Spleen (tissue), 11 donors: ENCODE measurements at regions not wholly inside any gene's neighbourhood (a gene's known extent, or its start where the extent isn't known, plus 50 kb on each side); places are given as distances from the start of the nearest gene placed in this dataset.
"Not testable (repeated sequence)": the region's sequence is repeated elsewhere in the genome, so short reads cannot be mapped to it uniquely, and the experiment has no call there.

Experiments used
- DNase-seq: peaks from one replicate; pipeline ENCODE4 v3.0.0-alpha.2; 2020
- H3K27ac ChIP-seq, 8 donors: fragments of 200-600 bp; sonication (generic) in 7 of 8; 1 replicate in 4 of 8; 2 replicates in 4 of 8; pipeline versions ENCODE4 v1.5.0 to v1.8.0; 2016 to 2021; ENCODE audit warnings: inconsistent platforms in 4 of 8, mild to moderate bottlenecking in 4 of 8, moderate library complexity in 1 of 8
- H3K27me3 ChIP-seq, 7 donors: fragments of 200-600 bp; sonication (generic) in 6 of 7; replicated peaks in 1 of 7; 1 replicate in 4 of 7; 2 replicates in 3 of 7; pipeline versions ENCODE4 v1.5.0 to v1.8.0; 2016 to 2021; ENCODE audit warnings: inconsistent platforms in 3 of 7, mild to moderate bottlenecking in 1 of 7
- H3K36me3 ChIP-seq, 6 donors: fragments of 200-600 bp; sonication (generic) in 5 of 6; 1 replicate in 4 of 6; 2 replicates in 2 of 6; pipeline versions ENCODE4 v1.5.0 to v1.8.0; 2016 to 2021; ENCODE audit warnings: inconsistent platforms in 2 of 6
- H3K4me1 ChIP-seq, 6 donors: fragments of 200-600 bp; sonication (generic) in 5 of 6; 1 replicate in 3 of 6; 2 replicates in 3 of 6; pipeline versions ENCODE4 v1.5.0 to v1.8.0; 2016 to 2021; ENCODE audit warnings: inconsistent platforms in 3 of 6
- H3K4me3 ChIP-seq, 8 donors: fragments of 200-600 bp; sonication (generic) in 7 of 8; 1 replicate in 4 of 8; 2 replicates in 4 of 8; pipeline versions ENCODE4 v1.5.0 to v1.8.0; 2016 to 2021; ENCODE audit warnings: inconsistent platforms in 4 of 8, mild to moderate bottlenecking in 4 of 8, moderate library complexity in 2 of 8
- H3K9me3 ChIP-seq, 8 donors: fragments of 200-600 bp; sonication (generic) in 7 of 8; 1 replicate in 4 of 8; 2 replicates in 4 of 8; pipeline versions ENCODE4 v1.5.0 to v1.8.0; 2016 to 2021; ENCODE audit warnings: inconsistent platforms in 4 of 8
- POLR2A ChIP-seq, 3 donors: fragments of 450-650 bp; IDR thresholded peaks; one replicate each; pipeline ENCODE4 v1.5.1; 2017; ENCODE audit warnings: antibody characterized with exemption in 3 of 3, mild to moderate bottlenecking in 1 of 3
- POLR2AphosphoS5 ChIP-seq, 3 donors: sonication (generic); formaldehyde crosslinking; IDR thresholded peaks; one replicate each; pipeline ENCODE4 v1.5.1; 2017; ENCODE audit warnings: antibody characterized with exemption in 3 of 3
- WGBS, 5 donors: extraction: QIAGEN DNeasy Blood & Tissue Kit in 3 of 5; methylation state at CpG; one replicate each; pipeline versions ENCODE4 v1.1.5 to v1.1.7; 2013 to 2018; 5-methylcytosine and 5-hydroxymethylcytosine counted together
- intact Hi-C: fragments of 100-400 bp; cut with DNase I; formaldehyde crosslinking; loops from one replicate; pipeline ENCODE4 v1.15.0; 2023; ENCODE audit warnings: low total_unique reads
- TF ChIP-seq, protein P1 (sequence below), 11 experiments: fragments of 200-600 bp in 7 of 11; fragments of 450-650 bp in 4 of 11; sonication (generic) in 4 of 11; IDR thresholded peaks in 8 of 11; conservative IDR thresholded peaks in 3 of 11; 1 replicate in 7 of 11; 2 replicates in 4 of 11; pipeline versions ENCODE4 v1.4.0 to v1.8.0; 2016 to 2021; ENCODE audit warnings: antibody characterized with exemption in 11 of 11, inconsistent platforms in 4 of 11, mild to moderate bottlenecking in 1 of 11
- donor health status: healthy with polysubstance abuse.
- donor health status: DM: no; HTN: no; CAD: no; lungs with moderate emphysema.
- donor health status: DM: no; HTN: no; CAD: no.
- donor health status: Bipolar disorder and iron deficiency.
- donor health status: healthy.
- donor health status: DM: no; HTN: no; CAD: no.
- donor health status: DM: yes; HTN: yes; CAD: no.

DNA sequence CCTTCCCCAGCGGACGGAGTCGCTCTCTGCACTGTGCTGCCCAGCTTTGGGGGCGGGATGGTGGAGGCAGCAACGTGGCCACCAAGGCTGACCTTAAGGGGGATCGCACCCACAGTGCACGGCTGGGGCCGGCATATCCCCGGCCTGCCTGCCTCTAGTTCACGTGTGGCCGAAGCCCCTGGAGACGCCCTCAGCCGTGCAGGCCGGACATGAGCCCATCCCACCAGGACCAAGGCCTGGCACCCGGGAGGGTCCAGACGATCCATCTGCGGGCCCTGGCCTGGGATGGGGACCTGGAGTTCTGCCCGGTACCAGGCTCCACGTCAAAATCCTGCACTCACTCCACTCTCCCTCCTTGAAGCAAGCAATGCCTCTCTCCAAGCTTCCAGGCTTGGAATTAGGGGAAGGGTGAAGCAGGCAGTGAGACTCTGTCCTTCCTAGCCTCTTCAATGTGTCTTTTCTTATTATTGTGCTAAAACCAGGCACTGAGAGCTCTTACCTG lies 520.8 kb downstream of the REEP3 start:
- no peaks in the 10 kb centered on the region for H3K9me3 ChIP-seq
- H3K27me3 ChIP-seq = peaks cover 0 to 6% (median 0%) of the 10 kb centered on the region in 7 donors
- 83 to 97% (median 86%) methylated on average over 11 to 19 of the region's 19 CpGs for WGBS, 5 donors
- H3K4me3 ChIP-seq = peak overlapping the region in 2 of 8 donors; percentile 35 to 36
- H3K36me3 ChIP-seq = no peaks in the 10 kb centered on the region
- H3K27ac ChIP-seq = no peak overlapping the region
- intact Hi-C loops = no loop called here
- peaks cover 0 to 26% (median 14%) of the 10 kb centered on the region in 6 donors for H3K4me1 ChIP-seq
- TF ChIP-seq, protein P1, sequence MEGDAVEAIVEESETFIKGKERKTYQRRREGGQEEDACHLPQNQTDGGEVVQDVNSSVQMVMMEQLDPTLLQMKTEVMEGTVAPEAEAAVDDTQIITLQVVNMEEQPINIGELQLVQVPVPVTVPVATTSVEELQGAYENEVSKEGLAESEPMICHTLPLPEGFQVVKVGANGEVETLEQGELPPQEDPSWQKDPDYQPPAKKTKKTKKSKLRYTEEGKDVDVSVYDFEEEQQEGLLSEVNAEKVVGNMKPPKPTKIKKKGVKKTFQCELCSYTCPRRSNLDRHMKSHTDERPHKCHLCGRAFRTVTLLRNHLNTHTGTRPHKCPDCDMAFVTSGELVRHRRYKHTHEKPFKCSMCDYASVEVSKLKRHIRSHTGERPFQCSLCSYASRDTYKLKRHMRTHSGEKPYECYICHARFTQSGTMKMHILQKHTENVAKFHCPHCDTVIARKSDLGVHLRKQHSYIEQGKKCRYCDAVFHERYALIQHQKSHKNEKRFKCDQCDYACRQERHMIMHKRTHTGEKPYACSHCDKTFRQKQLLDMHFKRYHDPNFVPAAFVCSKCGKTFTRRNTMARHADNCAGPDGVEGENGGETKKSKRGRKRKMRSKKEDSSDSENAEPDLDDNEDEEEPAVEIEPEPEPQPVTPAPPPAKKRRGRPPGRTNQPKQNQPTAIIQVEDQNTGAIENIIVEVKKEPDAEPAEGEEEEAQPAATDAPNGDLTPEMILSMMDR (IDR thresholded peaks at IDR 0.05 in 8 of 11, conservative IDR thresholded peaks at IDR 0.05 in 3 of 11) = no peak
- TF ChIP-seq POLR2A (IDR thresholded peaks at IDR 0.05) (no peak), POLR2AphosphoS5 (IDR thresholded peaks at IDR 0.05) (no peak)
- DNase-seq = peak; percentile 80

DNA sequence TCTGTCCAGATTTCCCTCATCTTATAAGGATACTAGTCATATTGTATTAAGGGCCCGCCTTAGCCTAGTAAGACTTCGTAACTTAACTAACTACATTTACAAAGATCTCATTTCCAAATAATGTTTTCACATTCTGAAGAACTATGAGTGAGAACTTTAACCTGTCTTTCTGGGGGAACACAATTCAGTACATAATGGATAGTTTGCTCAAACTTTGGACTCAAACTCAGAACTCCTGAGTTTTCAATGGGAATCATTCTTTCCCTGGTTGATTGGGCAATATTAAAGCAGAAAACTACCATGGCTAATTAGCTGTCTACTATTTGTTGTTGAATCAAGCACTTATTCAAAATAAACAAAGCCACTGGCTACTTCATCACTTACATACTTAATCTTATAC lies 522.9 kb downstream of the REEP3 start:
- 94 to 97% (median 96%) methylated on average over 2 of the region's 2 CpGs for WGBS, 5 donors
- Histone ChIP-seq H3K27ac (no peak overlapping the region), H3K4me3 (no peak overlapping the region), H3K4me1 (peaks cover 0 to 15% (median 12%) of the 10 kb centered on the region in 6 donors), H3K9me3 (no peaks in the 10 kb centered on the region), H3K27me3 (peaks cover 0 to 6% (median 0%) of the 10 kb centered on the region in 7 donors), H3K36me3 (no peaks in the 10 kb centered on the region)
- TF ChIP-seq, protein P1 (IDR thresholded peaks at IDR 0.05 in 8 of 11, conservative IDR thresholded peaks at IDR 0.05 in 3 of 11) = no peak
- TF ChIP-seq POLR2AphosphoS5 (IDR thresholded peaks at IDR 0.05) (no peak), POLR2A (IDR thresholded peaks at IDR 0.05) (no peak)
- intact Hi-C loops = no loop called here
- no peak for DNase-seq

DNA sequence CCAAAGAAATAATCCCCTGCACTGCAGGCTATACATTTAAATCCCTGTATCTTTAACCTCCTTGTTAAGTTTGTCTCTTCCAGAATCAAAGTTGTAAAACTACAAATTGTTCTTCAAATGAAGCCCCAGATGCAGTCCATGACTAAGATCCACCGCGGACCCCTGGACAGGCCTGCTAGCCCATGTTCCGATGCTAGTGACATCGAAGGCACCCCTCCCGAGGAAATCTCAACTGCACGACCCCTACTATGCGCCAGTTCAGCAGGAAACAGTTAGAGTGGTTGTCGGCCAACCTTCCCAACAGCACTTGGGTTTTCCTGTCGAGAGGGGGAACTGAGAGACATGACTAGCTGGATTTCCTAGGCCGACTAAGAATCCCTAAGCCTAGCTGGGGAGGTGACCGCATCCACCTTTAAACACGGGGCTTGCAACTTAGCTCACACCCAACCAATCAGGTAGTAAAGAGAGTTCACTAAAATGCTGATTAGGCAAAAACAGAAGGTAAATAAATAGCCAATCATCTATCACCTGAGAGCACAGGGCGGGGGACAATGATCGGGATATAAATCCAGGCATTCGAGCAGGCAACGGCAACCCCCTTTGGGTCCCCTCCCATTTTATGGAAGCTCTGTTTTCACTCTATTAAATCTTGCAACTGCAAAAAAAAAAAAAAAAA lies 523.9 kb downstream of the REEP3 start:
- H3K4me3 ChIP-seq, intact Hi-C loops, H3K27me3 ChIP-seq, DNase-seq, H3K27ac ChIP-seq, H3K36me3 ChIP-seq, H3K9me3 ChIP-seq: not testable (repeated sequence)
- 86 to 92% (median 87%) methylated on average over 16 of the region's 16 CpGs for WGBS, 5 donors
- peaks cover 0 to 15% (median 12%) of the 10 kb centered on the region in 6 donors for H3K4me1 ChIP-seq

DNA sequence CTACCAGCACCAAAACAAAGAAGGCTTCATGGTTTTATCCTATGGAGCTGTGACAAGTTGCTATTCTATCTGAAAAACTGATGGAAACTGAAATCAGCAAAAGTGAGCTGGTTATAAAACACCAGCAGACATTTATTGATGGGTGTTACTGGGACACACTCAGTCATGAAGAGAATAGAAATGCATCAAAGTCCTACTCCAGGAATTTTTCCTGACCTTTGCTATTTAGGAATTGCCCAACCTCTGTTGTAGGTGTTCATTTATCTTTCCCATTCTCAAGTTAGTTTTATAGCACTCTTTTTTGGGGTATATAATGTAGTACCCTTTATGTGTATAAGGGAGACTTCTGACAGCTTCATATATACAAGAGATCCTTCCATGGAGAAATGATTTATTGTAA lies 533.2 kb downstream of the REEP3 start:
- Histone ChIP-seq H3K9me3 (no peaks in the 10 kb centered on the region), H3K4me1 (no peaks in the 10 kb centered on the region), H3K4me3 (no peak overlapping the region), H3K36me3 (no peaks in the 10 kb centered on the region), H3K27me3 (peaks cover 0 to 8% (median 0%) of the 10 kb centered on the region in 7 donors), H3K27ac (no peak overlapping the region)
- TF ChIP-seq POLR2A (IDR thresholded peaks at IDR 0.05) (no peak), POLR2AphosphoS5 (IDR thresholded peaks at IDR 0.05) (no peak)
- TF ChIP-seq, protein P1 (IDR thresholded peaks at IDR 0.05 in 8 of 11, conservative IDR thresholded peaks at IDR 0.05 in 3 of 11) = no peak
- intact Hi-C loops = no loop called here
- DNase-seq = no peak
